ENCODE measurements at regions not wholly inside any gene's neighbourhood (a gene's known extent, or its start where the extent isn't known, plus 50 kb on each side); places are given as distances from the start of the nearest gene placed in this dataset.

GRCh38 chr20:57918551-57918950, 208.7 kb upstream of the PMEPA1 start:
- TF ChIP-seq CTCF (IDR thresholded peaks at IDR 0.05) (no peak), POLR2AphosphoS5 (IDR thresholded peaks at IDR 0.05) (no peak)

Measured in breast epithelium (tissue), 3 donors.